Activated CD4-positive, alpha-beta T cell treated with anti-CD3 and anti-CD28 coated beads, Interleukin-2, amount 50 U/mL, for 4 hours (primary cell): ENCODE measurements at regions not wholly inside any gene's neighbourhood (a gene's known extent, or its start where the extent isn't known, plus 50 kb on each side); places are given as distances from the start of the nearest gene placed in this dataset.
"Not testable (repeated sequence)": the region's sequence is repeated elsewhere in the genome, so short reads cannot be mapped to it uniquely, and the experiment has no call there.

Experiments
- DNase-seq, 2 experiments: peaks; one replicate each; pipeline ENCODE4 v3.0.0-alpha.2; 2020

DNA sequence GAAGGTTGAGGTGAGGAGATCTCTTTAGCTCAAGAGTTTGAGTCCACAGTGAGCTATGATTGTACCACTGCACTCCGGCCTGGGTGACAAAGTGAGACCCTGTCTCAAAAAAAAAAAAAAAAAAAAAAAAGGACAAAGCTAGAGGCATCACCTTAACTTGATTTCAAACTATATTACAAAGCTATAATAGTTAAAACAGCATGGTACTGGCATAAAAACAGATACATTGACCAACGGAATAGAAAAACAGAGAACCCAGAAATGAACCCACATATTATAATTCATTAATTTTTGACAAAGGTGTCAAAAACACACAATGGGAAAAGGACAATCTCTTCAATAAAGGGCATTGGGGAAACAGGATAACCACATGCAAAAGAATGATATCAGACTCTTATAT, 50.8 kb upstream of the MBOAT1 start:
- no peak for DNase-seq

DNA sequence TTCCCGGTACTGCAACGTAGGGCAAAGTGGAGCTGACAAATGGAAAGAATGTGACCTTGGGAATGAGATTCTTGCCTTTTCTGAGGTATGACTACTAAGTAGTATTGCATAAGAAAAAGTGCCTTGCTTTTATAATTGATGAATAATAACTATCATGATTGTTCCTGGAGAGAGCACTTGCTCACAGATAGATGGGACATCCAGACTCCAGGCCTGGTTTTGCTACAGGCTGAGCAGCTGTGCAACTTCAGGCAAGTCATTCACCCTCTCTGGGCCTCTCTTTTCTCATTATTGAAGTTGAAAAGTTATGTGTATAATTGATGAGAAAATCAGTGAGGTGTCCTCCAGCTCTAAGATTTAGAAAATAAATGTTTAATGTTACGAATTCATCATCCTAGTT, 53.6 kb upstream of the MBOAT1 start:
- no peak for DNase-seq

DNA sequence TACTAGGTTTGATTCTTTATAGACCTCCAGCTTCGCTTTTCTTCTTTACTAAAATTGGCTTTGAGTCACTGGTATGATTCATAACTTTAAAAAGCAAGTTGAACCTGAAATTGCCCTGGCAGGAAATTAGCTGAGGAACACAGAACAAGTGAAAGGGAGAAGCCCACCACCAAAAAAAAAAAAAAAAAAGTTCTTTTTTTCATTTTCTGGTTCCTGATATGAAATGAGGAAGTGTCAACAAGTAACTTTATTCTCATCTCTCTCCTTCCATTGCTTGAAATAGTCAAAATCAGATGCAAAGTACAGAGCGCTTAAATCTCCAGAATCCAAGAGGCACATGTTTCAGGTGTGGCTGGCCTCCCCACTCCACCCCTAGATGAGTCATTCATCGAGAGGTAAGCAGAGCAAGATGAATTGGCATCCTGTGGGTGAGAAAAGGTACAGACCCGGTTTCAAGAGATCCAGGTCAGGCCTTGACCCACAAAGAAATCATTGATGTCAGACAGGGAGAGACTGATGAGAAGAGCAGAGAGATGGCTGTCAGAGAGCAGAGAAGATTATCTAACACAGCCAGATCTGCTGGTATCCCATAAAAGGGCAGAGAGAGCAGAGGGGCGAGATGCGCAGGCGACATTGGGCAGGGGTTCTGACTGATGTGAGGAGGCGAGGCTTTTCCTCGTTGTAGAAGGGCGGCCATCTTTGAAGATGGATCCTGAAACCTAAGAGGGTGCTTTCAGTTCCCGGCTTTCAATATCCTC, 54.8 kb upstream of the MBOAT1 start:
- DNase-seq = no peak

DNA sequence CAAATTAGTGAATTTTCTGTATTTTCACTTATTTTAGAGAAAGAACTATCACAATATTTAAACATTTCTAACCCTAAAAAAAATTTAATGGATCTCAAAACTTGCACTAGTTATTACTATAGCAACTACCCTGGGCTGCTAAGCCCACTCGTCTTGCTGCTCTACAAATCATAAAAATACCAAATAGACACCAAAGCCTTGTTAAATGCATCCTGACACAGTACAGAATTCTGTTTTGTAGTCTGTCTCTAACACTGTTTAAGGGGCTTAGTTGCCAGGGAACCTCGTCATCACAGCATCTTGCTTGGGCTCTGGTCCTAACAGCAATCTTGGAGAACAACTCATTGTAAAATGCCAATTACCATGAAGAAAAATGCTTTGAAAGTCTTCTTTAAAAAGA, 56.9 kb upstream of the MBOAT1 start:
- DNase-seq = no peak

DNA sequence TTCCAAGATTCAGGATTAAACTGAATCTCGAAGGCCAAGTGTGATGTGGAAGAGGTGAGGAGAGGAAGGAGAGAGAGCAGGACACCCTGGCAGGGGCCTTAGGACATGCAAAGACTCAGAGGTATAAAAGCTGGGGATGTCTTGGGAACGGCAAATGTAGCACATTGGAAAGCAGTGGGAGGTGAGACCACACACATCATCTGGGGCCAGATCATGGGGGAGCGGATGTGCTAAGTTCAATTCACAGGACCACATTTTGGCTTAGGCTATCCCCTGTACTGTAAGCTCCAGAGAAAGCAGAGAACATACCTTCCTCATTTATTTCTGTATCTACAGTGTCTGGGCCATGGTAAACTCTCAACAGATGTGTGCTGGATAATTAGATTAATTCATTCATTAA, 59.5 kb upstream of the MBOAT1 start:
- DNase-seq = no peak

DNA sequence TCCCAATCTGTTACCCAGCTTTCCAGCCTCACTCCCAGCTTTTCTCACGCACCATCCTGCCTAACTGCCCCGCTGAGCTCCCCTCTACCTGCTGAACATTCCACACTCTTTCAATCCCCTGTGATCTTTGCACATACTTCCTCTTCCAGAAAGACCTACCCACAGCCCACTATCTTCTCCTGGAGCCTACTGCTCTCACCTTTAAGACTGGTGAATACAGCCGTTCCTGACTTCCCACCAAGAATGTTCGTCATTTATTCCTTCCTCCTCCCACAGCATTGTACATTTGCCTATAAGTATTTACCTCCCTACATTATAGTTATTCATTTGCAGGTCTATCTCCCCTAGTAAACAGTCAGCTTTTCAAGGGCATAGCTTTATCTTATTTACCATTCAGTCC, 61.9 kb upstream of the MBOAT1 start:
- no peak for DNase-seq

DNA sequence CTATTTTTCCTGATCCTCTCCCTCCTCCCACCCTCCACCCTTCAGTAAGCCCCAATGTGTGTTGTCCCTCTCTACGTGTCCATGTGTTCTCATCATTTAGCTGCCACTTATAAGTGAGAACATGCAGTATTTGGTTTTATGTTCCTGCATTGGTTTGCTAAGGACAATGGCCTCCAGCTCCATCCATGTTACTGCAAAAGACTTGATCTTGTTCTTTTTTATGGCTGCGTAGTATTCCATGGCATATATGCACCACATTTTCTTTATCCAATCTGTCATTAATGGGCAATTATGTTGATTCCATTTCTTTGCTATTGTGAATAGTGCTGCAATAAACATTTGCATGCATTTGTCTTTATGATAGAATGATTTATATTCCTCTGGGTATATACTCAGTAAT, 63.6 kb upstream of the MBOAT1 start:
- not testable (repeated sequence) for DNase-seq

DNA sequence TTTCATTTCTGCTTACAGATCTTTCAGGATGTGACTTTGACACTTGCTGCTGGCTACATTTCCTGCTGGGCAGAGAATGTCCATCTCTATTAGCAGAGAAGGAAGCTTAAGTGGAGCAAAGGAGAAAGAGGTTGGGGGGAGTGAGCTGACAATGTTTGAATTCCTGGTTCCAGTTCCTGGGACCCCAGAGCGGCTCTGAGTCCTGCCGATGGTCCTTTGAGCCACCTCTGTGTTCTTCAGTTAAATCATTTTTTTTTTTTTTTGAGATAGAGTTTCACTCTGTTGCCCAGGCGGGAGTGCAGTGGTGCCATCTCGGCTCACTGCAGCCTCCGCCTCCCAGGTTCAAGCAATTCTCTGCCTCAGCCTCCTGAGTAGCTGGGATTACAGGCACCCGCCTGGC, 65.5 kb upstream of the MBOAT1 start:
- not testable (repeated sequence) for DNase-seq

DNA sequence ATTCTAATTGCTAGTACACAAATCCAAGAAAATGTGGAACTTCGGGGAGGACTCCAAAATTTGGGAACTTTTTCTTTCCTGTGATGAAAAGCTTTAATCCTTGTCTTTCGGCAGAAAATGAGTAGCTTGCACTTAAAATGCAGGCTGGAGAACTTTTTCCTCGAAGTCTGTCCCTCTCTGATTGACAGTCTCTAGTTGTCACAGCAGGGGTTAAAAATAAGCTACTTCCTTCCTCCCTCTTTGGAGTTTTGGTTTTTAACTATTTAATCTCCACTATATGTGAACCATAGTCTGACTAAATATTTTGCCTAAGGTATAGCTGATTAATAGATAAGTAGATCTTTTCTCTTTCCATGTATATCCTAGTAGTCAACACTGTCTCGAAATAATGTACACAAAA, 66.8 kb upstream of the MBOAT1 start:
- DNase-seq = no peak

DNA sequence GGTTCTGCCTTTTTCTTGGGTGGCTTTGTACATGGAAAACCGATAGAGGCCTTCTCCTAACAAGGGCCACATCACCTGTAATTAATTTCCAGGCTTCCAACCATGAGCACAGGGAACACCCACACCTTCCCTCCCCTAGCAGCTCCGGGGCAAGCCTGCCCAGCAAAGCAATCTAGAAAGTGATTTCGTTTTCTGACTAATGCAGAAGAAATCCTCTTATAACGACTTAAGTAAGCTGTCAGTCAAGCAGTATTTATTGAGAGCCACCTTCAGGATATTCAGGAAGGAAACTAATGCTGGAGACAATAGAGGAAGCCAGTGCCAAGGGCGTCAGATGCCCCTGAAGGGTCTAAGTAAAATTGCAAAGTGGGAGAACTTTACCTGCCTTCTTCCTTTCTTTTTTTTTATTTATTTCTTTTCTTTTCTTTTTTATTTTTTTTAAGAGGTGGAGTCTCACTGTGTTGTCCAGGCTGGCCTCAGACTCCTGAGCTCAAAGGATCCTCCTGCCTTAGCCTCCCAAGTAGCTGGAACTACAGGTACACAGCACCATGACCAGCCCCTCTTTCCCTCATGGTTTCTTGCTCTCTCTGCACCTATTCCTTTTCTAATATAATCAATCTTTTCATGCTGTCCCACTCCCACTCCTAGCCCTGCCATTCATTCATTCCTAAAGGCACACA, 67.5 kb upstream of the MBOAT1 start:
- no peak for DNase-seq

DNA sequence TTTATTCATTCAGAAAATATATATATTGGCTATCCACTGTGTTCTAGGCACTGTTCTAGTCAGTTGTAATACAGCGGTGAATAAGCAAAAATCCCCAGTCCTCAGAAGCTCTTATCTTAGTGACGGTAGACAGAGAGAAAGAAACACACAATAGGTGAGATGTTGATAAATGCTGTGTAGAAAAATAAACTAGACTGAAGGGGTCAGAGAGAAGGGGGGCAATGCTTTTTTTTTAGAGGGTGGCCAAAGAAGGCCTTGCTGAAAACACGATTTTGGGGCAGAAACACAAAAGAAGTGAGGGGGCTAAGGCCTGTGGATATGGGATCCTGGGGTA, 68.0 kb upstream of the MBOAT1 start:
- DNase-seq = no peak

DNA sequence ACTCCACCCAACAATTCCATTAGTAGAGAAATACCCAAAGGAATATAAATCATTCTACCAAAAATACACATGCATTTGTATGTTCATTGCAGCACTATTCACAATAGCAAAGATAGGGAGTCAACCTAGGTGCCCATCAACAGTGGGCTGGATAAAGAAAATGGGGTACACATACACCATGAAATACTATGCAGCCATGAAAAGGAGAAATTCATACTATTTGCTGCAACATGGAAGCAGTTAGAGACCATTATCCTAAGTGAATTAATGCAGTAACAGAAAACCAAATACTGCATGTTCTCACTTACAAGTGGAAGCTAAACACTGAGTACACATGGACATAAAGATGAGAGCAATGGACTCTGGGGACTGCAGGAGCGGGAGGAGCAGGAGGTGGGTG, 72.4 kb upstream of the MBOAT1 start:
- DNase-seq = no peak

DNA sequence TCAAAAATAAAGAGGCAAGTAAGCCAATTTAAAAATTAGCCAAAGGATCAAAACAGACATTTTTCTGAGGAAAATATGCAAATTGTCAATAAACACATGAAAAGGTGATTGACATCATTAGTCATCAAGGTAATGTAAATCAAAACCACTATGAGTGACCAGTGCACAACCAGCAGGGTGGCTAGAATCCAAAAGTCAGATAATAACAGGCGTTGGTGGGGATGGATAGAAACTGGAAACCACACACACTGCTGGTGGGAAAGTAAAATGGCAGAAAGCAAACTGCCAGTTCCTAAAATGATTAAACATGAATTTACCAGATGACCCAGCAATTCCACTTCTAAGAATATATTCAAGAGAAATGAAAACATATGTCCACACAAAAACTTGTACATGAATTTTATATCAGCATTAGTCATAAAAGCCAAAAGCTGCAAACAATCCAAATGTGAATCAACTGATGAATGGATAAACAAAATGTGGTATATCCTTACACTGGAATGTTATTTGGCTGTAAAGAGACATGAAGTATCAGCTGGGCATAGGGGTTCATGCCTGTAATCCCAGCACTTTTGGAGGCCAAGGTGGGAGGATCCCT, 74.8 kb upstream of the MBOAT1 start:
- no peak for DNase-seq

DNA sequence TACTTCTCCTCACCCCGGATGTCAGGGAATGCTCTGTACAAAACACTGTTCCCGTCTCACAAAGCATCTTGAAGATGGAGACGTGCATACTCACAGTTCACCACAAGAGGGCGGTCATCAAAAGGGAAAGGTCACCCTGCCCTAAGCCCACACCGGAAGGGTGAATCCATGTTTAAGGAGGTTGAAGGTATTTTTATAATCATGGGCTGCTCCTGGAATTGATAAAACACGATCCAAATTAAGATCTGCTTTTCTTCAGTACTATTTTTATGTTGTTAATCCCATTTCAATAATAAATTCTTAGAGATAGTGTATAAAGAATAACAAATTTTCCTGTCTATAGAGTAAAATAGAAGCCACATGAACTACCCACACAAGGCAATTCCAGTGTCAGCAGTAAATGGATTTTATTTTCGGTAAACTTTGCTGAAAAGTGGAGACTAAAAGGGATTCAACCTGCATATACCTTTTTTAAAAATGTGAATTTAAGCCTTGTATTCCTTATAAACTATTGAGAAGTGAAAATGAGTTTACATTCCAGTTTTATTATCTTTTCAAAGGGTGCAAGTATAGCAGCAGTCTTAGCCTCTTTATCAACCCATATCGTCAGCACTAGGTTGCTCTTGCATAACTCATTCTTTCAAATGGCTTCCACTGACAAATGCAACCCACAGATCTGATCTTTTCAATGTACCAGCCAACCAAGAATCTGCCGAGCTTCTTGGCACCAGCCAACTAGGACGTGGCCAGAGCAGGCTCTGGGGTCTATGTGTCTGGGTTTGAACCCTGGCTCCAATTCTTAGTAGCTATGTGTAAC, 79.7 kb upstream of the MBOAT1 start:
- peak; percentile 70 to 72 for DNase-seq

DNA sequence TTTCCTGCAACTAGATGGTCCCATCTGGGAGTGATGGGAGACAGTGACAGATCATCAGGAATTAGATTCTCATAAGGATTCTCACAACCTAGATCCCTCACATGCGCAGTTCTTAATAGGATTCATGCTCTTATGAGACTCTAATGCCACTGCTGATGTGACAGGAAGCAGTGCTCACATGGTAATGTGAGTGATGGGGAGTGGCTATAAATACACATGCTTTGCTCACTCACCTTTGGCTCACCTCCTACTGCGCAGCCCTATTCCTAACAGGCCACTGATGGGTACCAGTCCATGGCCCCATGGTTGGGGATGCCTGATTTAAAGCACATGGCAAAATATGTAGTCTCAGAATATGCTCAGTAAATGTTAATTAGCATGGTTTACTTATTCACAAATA, 80.6 kb upstream of the MBOAT1 start:
- DNase-seq = no peak

DNA sequence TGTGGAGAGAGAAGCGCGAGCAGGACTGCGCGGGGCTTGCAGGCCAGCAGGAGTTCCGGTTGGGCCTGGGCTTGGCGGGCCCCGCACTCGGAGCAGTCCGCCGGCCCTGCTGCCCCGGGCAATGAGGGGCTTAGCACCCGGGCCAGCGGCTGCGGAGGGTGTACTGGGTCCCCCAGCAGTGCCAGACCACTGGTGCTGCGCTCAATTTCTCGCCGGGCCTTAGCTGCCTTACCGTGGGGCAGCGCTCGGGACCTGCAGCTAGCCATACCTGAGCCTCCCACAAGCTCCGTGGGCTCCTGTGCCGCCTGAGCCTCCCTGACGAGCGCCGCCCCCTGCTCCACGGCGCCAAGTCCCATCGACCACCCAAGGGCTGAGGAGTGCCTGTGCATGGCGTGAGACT, 89.0 kb upstream of the MBOAT1 start:
- no peak for DNase-seq

DNA sequence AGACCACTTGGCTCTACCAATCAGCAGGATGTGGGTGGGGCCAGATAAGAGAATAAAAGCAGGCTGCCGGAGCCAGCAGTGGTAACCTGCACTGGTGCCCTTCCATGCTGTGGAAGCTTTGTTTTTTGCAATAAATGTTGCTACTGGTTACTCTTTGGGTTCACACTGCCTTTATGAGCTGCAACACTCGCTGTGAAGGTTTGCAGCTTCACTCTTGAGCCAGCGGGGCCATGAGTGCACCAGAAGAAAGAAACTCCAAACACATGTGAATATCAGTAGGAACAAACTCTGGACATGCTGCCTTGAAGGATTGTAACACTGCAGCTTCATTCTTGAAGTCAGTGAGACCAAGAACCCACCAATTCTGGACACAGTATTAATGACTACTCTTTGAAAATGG, 89.9 kb upstream of the MBOAT1 start:
- DNase-seq = no peak

DNA sequence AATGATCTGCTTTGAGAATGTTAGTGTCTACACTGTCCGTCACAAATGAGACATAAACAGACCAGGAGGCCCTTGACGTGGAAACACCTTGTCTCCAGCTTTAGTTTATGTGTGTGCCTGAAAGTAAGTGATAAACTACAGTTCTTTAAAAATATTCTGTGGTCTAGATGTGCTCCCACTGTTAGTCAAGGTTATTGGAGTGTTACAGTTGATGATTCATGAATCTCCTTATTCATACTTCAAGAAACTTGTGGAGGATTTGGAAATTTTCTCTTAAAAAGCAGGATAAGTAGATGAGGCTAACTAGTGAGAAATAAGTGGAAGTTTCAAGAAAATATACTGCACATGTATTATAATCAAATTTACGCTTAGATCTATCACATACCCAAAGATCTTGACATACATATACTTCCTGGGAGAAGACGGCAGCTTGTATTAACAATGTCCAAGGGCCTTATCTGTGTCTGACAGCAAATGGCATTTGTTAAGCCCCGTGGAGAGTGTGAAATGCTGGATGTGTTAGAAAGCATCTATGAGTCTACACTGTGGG, 90.5 kb upstream of the MBOAT1 start:
- no peak for DNase-seq

DNA sequence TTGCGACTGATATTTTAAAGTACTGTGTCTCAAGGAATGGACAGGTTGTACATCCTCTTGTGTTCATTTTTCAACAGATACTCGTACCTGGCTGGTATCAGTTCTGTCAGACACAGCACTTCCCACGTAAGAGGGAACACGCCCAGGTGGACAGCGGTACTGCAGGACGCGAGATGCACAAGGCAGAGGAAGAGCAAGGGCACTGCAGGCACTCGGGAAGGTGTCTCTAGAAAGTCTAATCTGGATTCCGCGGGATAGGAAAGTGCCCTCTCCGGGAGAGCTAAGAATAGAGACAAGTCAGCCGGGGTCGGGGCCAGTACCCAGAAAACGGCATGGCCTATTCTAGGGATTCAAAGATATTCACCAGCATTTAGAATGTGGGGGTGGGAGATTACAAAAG, 94.2 kb upstream of the MBOAT1 start:
- DNase-seq = no peak

DNA sequence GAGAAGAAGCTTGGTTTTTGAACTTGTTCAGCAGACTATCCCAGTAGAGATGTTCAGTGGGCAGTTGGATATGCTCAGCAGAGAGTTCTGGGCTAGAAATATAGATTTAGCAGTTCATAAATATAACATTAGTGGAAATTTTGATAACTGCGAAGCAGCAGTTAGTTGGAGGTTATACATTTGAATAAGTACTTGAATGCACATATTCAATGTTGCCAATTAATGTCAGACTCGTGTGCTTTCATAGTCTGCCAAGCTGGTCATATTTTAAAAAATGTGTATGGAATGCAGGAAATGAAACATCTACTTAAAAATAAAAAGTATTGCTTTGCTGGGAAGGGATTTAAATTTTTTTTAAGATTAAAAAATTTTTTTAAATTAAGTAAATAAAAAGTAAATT, 92.5 kb upstream of the E2F3 start:
- DNase-seq = no peak

DNA sequence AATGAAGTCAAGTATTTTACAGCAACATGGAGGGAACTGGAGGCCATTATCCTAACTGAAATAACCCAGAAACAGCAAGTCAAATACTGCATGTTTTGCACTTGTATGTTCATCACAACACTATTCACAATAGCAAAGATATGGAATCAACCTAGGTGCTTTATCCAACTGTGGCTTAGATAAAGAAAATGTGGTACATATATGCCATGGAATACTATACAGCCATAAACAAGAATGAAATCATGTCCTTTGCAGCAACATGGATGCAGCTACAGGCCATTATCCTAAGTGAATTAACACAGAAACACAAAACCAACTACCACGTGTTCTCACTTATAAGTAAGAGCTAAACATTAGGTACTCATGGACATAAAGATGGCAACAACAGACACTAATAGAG, 91.5 kb upstream of the E2F3 start:
- DNase-seq = no peak

DNA sequence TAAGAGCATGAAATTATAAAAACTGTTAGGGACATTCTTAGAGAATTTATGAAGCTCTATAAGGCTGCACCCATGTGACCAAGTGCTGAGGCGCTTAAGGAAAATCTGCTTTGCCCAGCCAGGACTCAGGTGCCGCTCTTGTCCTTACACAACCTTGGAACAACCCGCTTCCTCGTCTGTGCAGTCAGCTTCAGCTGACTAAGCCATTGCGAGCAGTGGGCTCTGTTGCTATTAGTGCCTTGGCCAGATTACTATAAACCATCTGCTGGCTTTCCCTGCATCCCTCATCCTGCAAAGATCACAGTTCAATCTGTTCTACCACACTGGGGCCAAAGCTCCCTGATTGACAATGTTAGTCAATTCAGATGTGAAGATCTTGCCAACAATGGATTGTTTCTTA, 89.1 kb upstream of the E2F3 start:
- DNase-seq = no peak

DNA sequence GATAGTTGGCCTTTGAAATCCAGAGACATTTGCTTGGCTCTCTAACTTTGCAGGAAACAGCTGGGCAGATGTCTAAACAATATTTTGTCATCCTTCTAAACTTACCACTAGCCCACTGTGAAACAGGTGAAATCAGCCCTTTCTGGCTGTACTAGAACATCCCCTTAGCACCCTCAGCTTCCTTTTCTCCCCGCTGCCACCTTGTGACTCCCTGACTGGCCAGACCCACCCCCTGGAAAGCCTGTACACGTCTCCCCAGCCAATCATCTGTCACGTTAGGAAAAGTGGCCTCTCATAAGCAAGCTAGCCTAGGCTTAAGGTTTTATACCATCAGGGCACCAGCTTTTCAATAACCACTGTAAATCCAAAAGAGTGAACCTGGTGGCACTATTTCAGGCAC, 88.6 kb upstream of the E2F3 start:
- DNase-seq = no peak
